ENCODE measurements at regions not wholly inside any gene's neighbourhood (a gene's known extent, or its start where the extent isn't known, plus 50 kb on each side); places are given as distances from the start of the nearest gene placed in this dataset.
"Not testable (repeated sequence)": the region's sequence is repeated elsewhere in the genome, so short reads cannot be mapped to it uniquely, and the experiment has no call there.

DNA sequence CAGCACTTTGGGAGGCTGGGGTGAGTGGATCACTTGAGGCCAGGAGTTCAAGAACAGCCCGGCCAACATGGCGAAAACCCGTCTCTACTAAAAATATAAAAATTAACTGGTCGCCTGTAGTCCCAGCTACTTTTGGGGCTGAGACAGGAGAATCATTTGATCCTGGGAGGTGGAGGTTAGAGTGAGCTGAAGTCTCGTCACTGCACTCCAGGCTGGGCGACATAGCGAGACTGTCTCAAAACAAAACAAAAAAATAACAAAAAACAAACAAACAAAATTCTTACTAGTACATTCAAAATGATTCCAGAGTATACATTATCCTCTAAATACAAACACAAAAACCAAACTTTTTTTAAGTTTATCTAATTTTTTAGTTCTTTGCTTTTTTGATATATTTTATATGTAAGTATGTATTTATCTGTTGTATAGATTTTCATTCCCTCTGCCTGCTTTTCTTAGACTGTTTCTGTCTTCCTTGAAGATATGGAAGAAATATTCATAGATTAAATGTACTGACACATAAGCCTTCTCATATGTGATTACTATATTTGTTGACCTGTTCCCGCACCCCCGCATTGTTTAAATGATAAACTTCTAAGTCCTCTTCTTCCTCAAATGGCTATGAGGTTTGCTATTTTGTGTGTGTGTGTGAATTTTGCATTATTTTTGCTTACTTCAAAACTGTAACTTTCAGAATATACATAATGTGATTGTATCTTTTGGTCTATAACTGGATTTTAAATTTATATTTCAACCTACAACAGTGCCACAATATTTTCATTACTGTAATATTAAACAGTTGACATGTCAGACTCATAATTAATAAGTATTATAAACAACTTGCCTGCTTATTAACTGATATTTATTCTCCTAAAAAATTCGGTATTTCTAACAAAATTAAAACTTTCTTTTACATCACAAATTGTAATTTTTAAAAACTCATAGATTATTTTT is 1674.1 kb upstream of the B3GALT2 start:
- Histone ChIP-seq H3K9me3 (no peaks in the 10 kb centered on the region; the same call in 1 of the 2 replicates), H3K4me3 (ENCODE audit: low read depth, low read length) (no peak overlapping the region), H3K36me3 (no peaks in the 10 kb centered on the region), H3K27me3 (no peaks in the 10 kb centered on the region), H3K4me1 (no peaks in the 10 kb centered on the region)
- DNase-seq = no peak
- TF ChIP-seq, protein P1, sequence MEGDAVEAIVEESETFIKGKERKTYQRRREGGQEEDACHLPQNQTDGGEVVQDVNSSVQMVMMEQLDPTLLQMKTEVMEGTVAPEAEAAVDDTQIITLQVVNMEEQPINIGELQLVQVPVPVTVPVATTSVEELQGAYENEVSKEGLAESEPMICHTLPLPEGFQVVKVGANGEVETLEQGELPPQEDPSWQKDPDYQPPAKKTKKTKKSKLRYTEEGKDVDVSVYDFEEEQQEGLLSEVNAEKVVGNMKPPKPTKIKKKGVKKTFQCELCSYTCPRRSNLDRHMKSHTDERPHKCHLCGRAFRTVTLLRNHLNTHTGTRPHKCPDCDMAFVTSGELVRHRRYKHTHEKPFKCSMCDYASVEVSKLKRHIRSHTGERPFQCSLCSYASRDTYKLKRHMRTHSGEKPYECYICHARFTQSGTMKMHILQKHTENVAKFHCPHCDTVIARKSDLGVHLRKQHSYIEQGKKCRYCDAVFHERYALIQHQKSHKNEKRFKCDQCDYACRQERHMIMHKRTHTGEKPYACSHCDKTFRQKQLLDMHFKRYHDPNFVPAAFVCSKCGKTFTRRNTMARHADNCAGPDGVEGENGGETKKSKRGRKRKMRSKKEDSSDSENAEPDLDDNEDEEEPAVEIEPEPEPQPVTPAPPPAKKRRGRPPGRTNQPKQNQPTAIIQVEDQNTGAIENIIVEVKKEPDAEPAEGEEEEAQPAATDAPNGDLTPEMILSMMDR (IDR thresholded peaks at IDR 0.05; ENCODE audit: low read depth, low read length) = no peak

DNA sequence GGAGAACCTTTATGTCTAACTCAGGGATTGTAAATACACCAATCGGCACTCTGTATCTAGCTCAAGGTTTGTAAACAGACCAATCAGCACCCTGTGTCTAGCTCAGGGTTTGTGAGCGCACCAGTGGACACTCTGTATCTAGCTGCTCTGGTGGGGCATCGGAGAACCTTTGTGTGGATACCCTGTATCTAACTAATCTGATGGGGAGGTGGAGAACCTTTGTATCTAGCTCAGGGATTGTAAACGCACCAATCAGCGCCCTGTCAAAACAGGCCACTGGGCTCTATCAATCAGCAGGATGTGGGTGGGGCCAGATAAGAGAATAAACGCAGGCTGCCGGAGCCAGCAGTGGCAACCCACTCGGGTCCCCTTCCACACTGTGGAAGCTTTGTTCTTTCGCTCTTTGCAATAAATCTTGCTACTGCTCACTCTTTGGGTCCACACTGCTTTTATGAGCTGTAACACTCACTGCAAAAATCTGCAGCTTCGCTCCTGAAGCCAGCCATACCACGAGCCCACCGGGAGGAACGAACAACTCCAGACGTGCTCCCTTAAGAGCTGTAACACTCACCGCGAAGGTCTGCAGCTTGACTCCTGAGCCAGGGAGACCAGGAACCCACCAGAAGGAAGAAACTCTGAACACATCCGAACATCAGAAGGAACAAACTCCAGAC is 1673.2 kb upstream of the B3GALT2 start:
- H3K9me3 ChIP-seq; DNase-seq; H3K4me1 ChIP-seq; H3K27me3 ChIP-seq; H3K36me3 ChIP-seq; H3K4me3 ChIP-seq (ENCODE audit: low read depth, low read length): not testable (repeated sequence)

DNA sequence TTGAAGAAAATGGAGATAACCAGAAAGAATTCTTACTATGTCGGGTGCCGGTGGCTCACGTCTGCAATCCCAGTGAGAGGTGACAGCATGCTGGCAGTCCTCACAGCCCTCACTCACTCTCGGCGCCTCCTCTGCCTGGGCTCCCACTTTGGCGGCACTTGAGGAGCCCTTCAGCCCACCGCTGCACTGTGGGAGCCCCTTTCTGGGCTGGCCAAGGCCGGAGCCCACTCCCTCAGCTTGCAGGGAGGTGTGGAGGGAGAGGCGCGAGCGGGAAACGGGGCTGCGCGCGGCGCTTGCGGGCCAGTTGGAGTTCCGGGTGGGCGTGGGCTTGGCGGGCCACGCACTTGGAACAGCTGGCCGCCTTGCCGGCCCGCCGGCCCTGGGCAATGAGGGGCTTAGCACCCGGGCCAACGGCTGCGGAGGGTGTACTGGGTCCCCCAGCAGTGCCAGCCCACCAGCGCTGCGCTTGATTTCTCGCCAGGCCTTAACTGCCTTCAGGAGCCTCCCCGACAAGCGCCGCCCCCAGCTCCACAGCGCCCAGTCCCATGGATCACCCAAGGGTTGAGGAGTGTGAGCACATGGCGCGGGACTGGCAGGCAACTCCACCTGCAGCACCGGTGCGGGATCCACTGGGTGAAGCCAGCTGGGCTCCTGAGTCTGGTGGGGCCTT is 1672.5 kb upstream of the B3GALT2 start:
- not testable (repeated sequence) for H3K4me3 ChIP-seq (ENCODE audit: low read depth, low read length); DNase-seq

GRCh38 chr1:194857413-194857812 is 1671.0 kb upstream of the B3GALT2 start:
- TF ChIP-seq, protein P1 (IDR thresholded peaks at IDR 0.05; ENCODE audit: low read depth, low read length) = no peak
- Histone ChIP-seq H3K36me3 (no peaks in the 10 kb centered on the region), H3K27me3 (no peaks in the 10 kb centered on the region)

More for the DNA sequence above, 1672.5 kb upstream of the B3GALT2 start:
- not testable (repeated sequence) for H3K27me3 ChIP-seq, H3K4me1 ChIP-seq, H3K36me3 ChIP-seq, H3K9me3 ChIP-seq

DNA sequence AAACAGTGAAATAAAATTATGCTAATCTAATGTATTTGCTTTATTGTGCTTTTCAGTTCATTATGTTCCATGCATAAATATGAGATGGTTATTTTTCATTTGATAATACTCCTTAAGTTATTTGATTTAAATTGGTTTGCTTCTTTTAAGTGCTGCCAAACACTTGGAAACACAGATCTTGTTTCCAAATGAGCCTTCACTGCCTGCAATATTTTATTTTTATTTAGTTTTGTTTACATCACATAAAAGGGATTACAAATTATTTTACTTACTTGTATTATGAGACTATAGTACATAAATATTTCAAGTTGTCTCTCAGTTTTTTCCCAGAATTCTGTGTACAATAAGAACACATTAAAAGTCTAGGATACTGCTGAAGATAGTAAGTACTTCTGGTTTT is 1662.4 kb upstream of the B3GALT2 start:
- H3K4me1 ChIP-seq = no peaks in the 10 kb centered on the region
- H3K9me3 ChIP-seq = no peaks in the 10 kb centered on the region
- no peaks in the 10 kb centered on the region for H3K36me3 ChIP-seq
- TF ChIP-seq, protein P1 (IDR thresholded peaks at IDR 0.05; ENCODE audit: low read depth, low read length) = no peak
- no peak for DNase-seq
- H3K4me3 ChIP-seq (ENCODE audit: low read depth, low read length) = no peak overlapping the region
- H3K27me3 ChIP-seq = no peaks in the 10 kb centered on the region

More at GRCh38 chr1:194857413-194857812, 1671.0 kb upstream of the B3GALT2 start:
- H3K9me3 ChIP-seq = no peaks in the 10 kb centered on the region; the same call in 1 of the 2 replicates
- no peak overlapping the region for H3K4me3 ChIP-seq (ENCODE audit: low read depth, low read length)
- H3K4me1 ChIP-seq = no peaks in the 10 kb centered on the region
- no peak for DNase-seq

DNA sequence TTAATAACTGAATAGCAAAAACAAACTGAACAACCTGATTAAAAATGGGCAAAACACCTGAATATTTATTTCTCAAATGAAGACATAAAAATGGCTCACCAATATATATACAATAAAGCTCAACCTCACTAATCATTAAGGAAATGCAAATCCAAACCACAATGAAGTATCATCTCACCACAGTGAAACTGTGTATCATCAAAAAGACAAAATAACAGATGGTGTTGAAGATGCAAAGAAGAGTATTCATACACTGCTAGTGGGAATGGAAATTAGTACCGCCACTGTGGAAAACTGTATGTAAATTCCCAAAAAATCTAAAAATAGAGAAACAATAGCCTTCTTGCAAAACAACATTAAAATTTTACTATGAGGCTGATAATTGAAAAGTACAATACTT is 1660.1 kb upstream of the B3GALT2 start:
- Histone ChIP-seq H3K27me3 (no peaks in the 10 kb centered on the region), H3K36me3 (no peaks in the 10 kb centered on the region), H3K4me3 (ENCODE audit: low read depth, low read length) (no peak overlapping the region), H3K4me1 (no peaks in the 10 kb centered on the region), H3K9me3 (no peaks in the 10 kb centered on the region)
- TF ChIP-seq, protein P1 (IDR thresholded peaks at IDR 0.05; ENCODE audit: low read depth, low read length) = no peak
- no peak for DNase-seq
